ENCODE measurements at regions not wholly inside any gene's neighbourhood (a gene's known extent, or its start where the extent isn't known, plus 50 kb on each side); places are given as distances from the start of the nearest gene placed in this dataset.

- TF ChIP-seq, protein P1, sequence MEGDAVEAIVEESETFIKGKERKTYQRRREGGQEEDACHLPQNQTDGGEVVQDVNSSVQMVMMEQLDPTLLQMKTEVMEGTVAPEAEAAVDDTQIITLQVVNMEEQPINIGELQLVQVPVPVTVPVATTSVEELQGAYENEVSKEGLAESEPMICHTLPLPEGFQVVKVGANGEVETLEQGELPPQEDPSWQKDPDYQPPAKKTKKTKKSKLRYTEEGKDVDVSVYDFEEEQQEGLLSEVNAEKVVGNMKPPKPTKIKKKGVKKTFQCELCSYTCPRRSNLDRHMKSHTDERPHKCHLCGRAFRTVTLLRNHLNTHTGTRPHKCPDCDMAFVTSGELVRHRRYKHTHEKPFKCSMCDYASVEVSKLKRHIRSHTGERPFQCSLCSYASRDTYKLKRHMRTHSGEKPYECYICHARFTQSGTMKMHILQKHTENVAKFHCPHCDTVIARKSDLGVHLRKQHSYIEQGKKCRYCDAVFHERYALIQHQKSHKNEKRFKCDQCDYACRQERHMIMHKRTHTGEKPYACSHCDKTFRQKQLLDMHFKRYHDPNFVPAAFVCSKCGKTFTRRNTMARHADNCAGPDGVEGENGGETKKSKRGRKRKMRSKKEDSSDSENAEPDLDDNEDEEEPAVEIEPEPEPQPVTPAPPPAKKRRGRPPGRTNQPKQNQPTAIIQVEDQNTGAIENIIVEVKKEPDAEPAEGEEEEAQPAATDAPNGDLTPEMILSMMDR (IDR thresholded peaks at IDR 0.05), result no peak
- TF ChIP-seq POLR2AphosphoS5 (IDR thresholded peaks at IDR 0.05), result no peak
These were observed 147.6 kb downstream of the IFI44 start for GRCh38 chr1:78797108-78797781.
